ENCODE measurements at regions not wholly inside any gene's neighbourhood (a gene's known extent, or its start where the extent isn't known, plus 50 kb on each side); places are given as distances from the start of the nearest gene placed in this dataset.
"Not testable (repeated sequence)": the region's sequence is repeated elsewhere in the genome, so short reads cannot be mapped to it uniquely, and the experiment has no call there.

- not testable (repeated sequence) for TF ChIP-seq SIN3A (IDR thresholded peaks at IDR 0.05; ENCODE audit: borderline replicate concordance, low read depth, low read length); SRF (IDR thresholded peaks at IDR 0.05; ENCODE audit: low read depth, low read length); PHB2 (IDR thresholded peaks at IDR 0.05; ENCODE audit: partially characterized antibody); NFKBIZ (CRISPR knock-in tag; IDR thresholded peaks at IDR 0.05); USF2 (IDR thresholded peaks at IDR 0.05; ENCODE audit: low read depth, low read length); USF2 (CRISPR knock-in tag; IDR thresholded peaks at IDR 0.05; ENCODE audit: borderline replicate concordance); KMT2A (CRISPR knock-in tag; IDR thresholded peaks at IDR 0.05); PLRG1 (conservative IDR thresholded peaks at IDR 0.05); ZNF256 (CRISPR knock-in tag; conservative IDR thresholded peaks at IDR 0.05); MXD4 (CRISPR knock-in tag; IDR thresholded peaks at IDR 0.05); SIX1 (CRISPR knock-in tag; IDR thresholded peaks at IDR 0.05; ENCODE audit: borderline replicate concordance)
These were observed 82.5 kb upstream of the POC5 start for GRCh38 chr5:75799695-75800094.

All from HepG2 (cell line).